ENCODE measurements at regions not wholly inside any gene's neighbourhood (a gene's known extent, or its start where the extent isn't known, plus 50 kb on each side); places are given as distances from the start of the nearest gene placed in this dataset.

DNA sequence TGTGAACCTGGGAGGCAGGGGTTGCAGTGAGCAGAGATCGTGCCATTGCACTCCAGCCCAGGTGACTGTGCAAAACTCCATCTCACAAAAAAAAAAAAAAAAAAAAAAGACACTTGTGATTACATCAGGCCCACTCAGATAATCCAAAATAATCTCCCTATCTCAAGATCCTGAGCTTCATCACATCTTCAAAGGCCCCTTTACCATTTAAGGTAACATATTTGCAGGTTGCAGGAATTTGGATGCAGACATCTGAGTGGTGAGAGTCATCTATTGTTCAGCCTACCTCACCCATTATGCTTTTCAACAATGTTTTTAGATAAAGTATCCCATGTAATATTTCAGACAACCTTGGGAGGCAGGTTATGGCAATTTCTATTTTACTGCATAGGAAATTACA, 51.4 kb upstream of the EXOC4 start:
- TF ChIP-seq EGR1 (IDR thresholded peaks at IDR 0.05; ENCODE audit: low read depth in 2 of 2) (no peak), FOXA1 (IDR thresholded peaks at IDR 0.05) (no peak), TAF1 (conservative IDR thresholded peaks at IDR 0.05) (no peak), JUND (IDR thresholded peaks at IDR 0.05) (no peak), YY1 (IDR thresholded peaks at IDR 0.05) (no peak)
- TF ChIP-seq, protein P1, sequence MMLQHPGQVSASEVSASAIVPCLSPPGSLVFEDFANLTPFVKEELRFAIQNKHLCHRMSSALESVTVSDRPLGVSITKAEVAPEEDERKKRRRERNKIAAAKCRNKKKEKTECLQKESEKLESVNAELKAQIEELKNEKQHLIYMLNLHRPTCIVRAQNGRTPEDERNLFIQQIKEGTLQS (IDR thresholded peaks at IDR 0.05), result no peak
- TF ChIP-seq, protein P2, sequence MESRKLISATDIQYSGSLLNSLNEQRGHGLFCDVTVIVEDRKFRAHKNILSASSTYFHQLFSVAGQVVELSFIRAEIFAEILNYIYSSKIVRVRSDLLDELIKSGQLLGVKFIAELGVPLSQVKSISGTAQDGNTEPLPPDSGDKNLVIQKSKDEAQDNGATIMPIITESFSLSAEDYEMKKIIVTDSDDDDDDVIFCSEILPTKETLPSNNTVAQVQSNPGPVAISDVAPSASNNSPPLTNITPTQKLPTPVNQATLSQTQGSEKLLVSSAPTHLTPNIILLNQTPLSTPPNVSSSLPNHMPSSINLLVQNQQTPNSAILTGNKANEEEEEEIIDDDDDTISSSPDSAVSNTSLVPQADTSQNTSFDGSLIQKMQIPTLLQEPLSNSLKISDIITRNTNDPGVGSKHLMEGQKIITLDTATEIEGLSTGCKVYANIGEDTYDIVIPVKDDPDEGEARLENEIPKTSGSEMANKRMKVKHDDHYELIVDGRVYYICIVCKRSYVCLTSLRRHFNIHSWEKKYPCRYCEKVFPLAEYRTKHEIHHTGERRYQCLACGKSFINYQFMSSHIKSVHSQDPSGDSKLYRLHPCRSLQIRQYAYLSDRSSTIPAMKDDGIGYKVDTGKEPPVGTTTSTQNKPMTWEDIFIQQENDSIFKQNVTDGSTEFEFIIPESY (IDR thresholded peaks at IDR 0.05), result no peak
- no peak overlapping the region for H3K9ac ChIP-seq (ENCODE audit: low read depth in 1 of 2, low read length in 2 of 2)
- 98% methylated on average over 1 of the region's 1 CpG for WGBS
- no peak overlapping the region for H3K27ac ChIP-seq (ENCODE audit: low read depth in 1 of 2, low read length in 2 of 2)
- H3K4me1 ChIP-seq (ENCODE audit: control insufficient read depth in 4 of 4, insufficient read depth in 4 of 4, low read length in 3 of 4), result no peaks in the 10 kb centered on the region
- no peak overlapping the region for H3K4me3 ChIP-seq (ENCODE audit: low read depth in 1 of 3, low read length in 3 of 3)
- peaks cover 0 to 3% (median 0%) of the 10 kb centered on the region in 4 donors for H3K27me3 ChIP-seq (ENCODE audit: control insufficient read depth in 4 of 4, insufficient read depth in 4 of 4, low read length in 3 of 4)
- no peaks in the 10 kb centered on the region for H3K9me3 ChIP-seq (ENCODE audit: control insufficient read depth in 4 of 4, low read length in 3 of 4)
- no peaks in the 10 kb centered on the region for H3K36me3 ChIP-seq (ENCODE audit: control insufficient read depth in 4 of 4, insufficient read depth in 3 of 4, low read depth in 1 of 4, low read length in 3 of 4)
- no peak for DNase-seq (ENCODE audit: low spot score)

DNA sequence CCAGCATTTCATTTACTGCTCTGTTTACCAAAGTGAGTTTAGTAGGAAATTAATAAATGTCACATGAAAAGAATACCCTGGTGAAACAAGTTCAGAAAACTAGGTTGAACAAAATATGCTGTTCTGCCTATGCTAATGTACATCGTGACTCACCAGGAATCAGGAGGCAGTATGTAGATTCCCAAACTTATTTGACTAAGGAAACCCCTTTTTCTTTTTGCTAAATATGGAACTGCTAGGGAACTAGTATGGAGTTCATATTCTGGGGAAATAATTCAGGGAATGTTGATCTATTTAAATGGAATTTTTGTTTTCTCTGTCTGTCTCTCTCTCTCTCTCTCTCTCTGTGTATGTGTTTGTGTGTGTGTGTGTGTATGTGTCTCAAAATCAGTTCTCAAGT, 49.9 kb upstream of the EXOC4 start:
- Histone ChIP-seq H3K36me3 (ENCODE audit: control insufficient read depth in 4 of 4, insufficient read depth in 3 of 4, low read depth in 1 of 4, low read length in 3 of 4) (no peaks in the 10 kb centered on the region), H3K27me3 (ENCODE audit: control insufficient read depth in 4 of 4, insufficient read depth in 4 of 4, low read length in 3 of 4) (no peaks in the 10 kb centered on the region), H3K4me1 (ENCODE audit: control insufficient read depth in 4 of 4, insufficient read depth in 4 of 4, low read length in 3 of 4) (no peaks in the 10 kb centered on the region), H3K27ac (ENCODE audit: low read depth in 1 of 2, low read length in 2 of 2) (no peak overlapping the region), H3K9ac (ENCODE audit: low read depth in 1 of 2, low read length in 2 of 2) (no peak overlapping the region), H3K4me3 (ENCODE audit: low read depth in 1 of 3, low read length in 3 of 3) (no peak overlapping the region), H3K9me3 (ENCODE audit: control insufficient read depth in 4 of 4, low read length in 3 of 4) (no peaks in the 10 kb centered on the region)
- TF ChIP-seq RAD21 (IDR thresholded peaks at IDR 0.05) (no peak), YY1 (IDR thresholded peaks at IDR 0.05) (no peak)
- DNase-seq (ENCODE audit: low spot score), result no peak
- 93% methylated on average over 1 of the region's 1 CpG for WGBS

Measured in liver (tissue), 7 donors.